B cell (primary cell): ENCODE measurements at regions not wholly inside any gene's neighbourhood (a gene's known extent, or its start where the extent isn't known, plus 50 kb on each side); places are given as distances from the start of the nearest gene placed in this dataset.

Experiments
- ATAC-seq: fragments of 200-7000 bp; cut with Tn5 transposase; one replicate; pipeline ENCODE4 v1.10.0; 2021; ENCODE audit warnings: low read depth, mild to moderate bottlenecking, moderate number of reproducible peaks, moderate library complexity
- CTCF ChIA-PET: fragments of 350-600 bp; sonication (Branson Sonifier 250); formaldehyde crosslinking; loops from one replicate; lab custom pipeline; 2021; ENCODE audit warnings: antibody characterized with exemption, inconsistent platforms; lab: Charles Lee
- POLR2A ChIA-PET: fragments of 350-600 bp; sonication (Branson Sonifier 250); formaldehyde crosslinking; loops from one replicate; lab custom pipeline; 2021; ENCODE audit warnings: antibody characterized with exemption; lab: Charles Lee
- DNase-seq: peaks from one replicate; pipeline ENCODE4 v3.0.0; 2013
- H2AFZ ChIP-seq: 2 replicates; pipeline ENCODE4 v1.6.1; 2012; ENCODE audit warnings: mild to moderate bottlenecking, low read depth, low read length; ENCODE audit not compliant: insufficient read depth, poor library complexity, severe bottlenecking
- H3K27ac ChIP-seq, 2 donors: 1 replicate in 1 of 2; 2 replicates in 1 of 2; pipeline ENCODE4 v1.5.1; 2012 to 2013; ENCODE audit warnings: low read length in 2 of 2, mild to moderate bottlenecking in 2 of 2, moderate library complexity in 1 of 2
- H3K27me3 ChIP-seq, 4 experiments: fragments of 200-600 bp in 1 of 4; sonication (generic) in 1 of 4; replicated peaks in 1 of 4; 1 replicate in 2 of 4; 2 replicates in 2 of 4; pipeline versions ENCODE4 v1.6.1 to v1.7.0; 2013 to 2016; ENCODE audit warnings: low read length in 3 of 4, mild to moderate bottlenecking in 2 of 4, mixed read lengths in 1 of 4, moderate library complexity in 1 of 4; ENCODE audit not compliant: insufficient read depth in 4 of 4, control insufficient read depth in 3 of 4; ENCODE audit errors: control extremely low read depth in 1 of 4
- H3K36me3 ChIP-seq, 2 experiments: replicated peaks in 1 of 2; 1 replicate in 1 of 2; 2 replicates in 1 of 2; pipeline versions ENCODE4 v1.6.1 to v1.7.1; 2013; ENCODE audit warnings: low read length in 1 of 2; ENCODE audit not compliant: insufficient read depth in 2 of 2, control insufficient read depth in 1 of 2; ENCODE audit errors: control extremely low read depth in 1 of 2, extremely low read depth in 1 of 2
- H3K4me1 ChIP-seq, 2 donors: fragments of 200-600 bp in 1 of 2; sonication (generic) in 1 of 2; 1 replicate in 1 of 2; 2 replicates in 1 of 2; pipeline versions ENCODE4 v1.5.1 to v1.6.1; 2013 to 2017; ENCODE audit warnings: low read length in 2 of 2; ENCODE audit not compliant: control insufficient read depth in 2 of 2, insufficient read depth in 2 of 2
- H3K4me2 ChIP-seq: replicated peaks from 2 replicates; pipeline ENCODE3; 2012; ENCODE audit warnings: mild to moderate bottlenecking, low read depth, low read length; ENCODE audit not compliant: poor library complexity, severe bottlenecking
- H3K4me3 ChIP-seq, 5 experiments: fragments of 200-600 bp in 1 of 5; sonication (generic) in 1 of 5; 1 replicate in 3 of 5; 2 replicates in 2 of 5; pipeline versions ENCODE4 v1.5.1 to v1.7.0; 2011 to 2016; ENCODE audit warnings: low read length in 4 of 5, mild to moderate bottlenecking in 4 of 5, low read depth in 2 of 5, control low read depth in 1 of 5, moderate library complexity in 1 of 5; ENCODE audit not compliant: insufficient read depth in 1 of 5; ENCODE audit errors: control extremely low read depth in 1 of 5, extremely low read depth in 1 of 5
- H3K79me2 ChIP-seq: fragments of 200-600 bp; sonication (generic); one replicate; pipeline ENCODE4 v1.6.0; 2016; ENCODE audit warnings: low read length; ENCODE audit not compliant: control insufficient read depth, insufficient read depth
- H3K9ac ChIP-seq: fragments of 200-600 bp; sonication (generic); 2 replicates; pipeline ENCODE4 v1.6.1; 2017; ENCODE audit warnings: mild to moderate bottlenecking, low read length, moderate library complexity
- H3K9me3 ChIP-seq, 3 donors: one replicate each; pipeline versions ENCODE4 v1.6.1 to v1.7.1; 2013; ENCODE audit warnings: low read length in 2 of 3; ENCODE audit not compliant: control insufficient read depth in 2 of 3, insufficient read depth in 1 of 3; ENCODE audit errors: control extremely low read depth in 1 of 3
- H4K20me1 ChIP-seq: 2 replicates; pipeline ENCODE4 v1.6.0; 2012; ENCODE audit warnings: mild to moderate bottlenecking, low read length; ENCODE audit not compliant: insufficient read depth, control insufficient read depth, poor library complexity, severe bottlenecking
- H3K27ac Mint-ChIP-seq: one replicate; pipeline ENCODE4 v1.8.0; 2021; ENCODE audit warnings: mixed read lengths
- H3K27me3 Mint-ChIP-seq: one replicate; pipeline ENCODE4 v1.8.0; 2021; ENCODE audit warnings: mixed read lengths
- H3K4me1 Mint-ChIP-seq: one replicate; pipeline ENCODE4 v1.8.0; 2021; ENCODE audit warnings: mixed read lengths
- H3K4me3 Mint-ChIP-seq: one replicate; pipeline ENCODE4 v1.8.0; 2021; ENCODE audit warnings: mixed read lengths
- H3K9me3 Mint-ChIP-seq: one replicate; pipeline ENCODE4 v1.8.0; 2022; ENCODE audit warnings: mixed read lengths; ENCODE audit not compliant: insufficient read depth
- CTCF ChIP-seq: fragments of 200-600 bp; IDR thresholded peaks from one replicate; pipeline ENCODE4 v1.8.0; 2022; ENCODE audit warnings: antibody characterized with exemption, mild to moderate bottlenecking
- EZH2 ChIP-seq: IDR thresholded peaks from 2 replicates; pipeline ENCODE4 v1.6.1; 2012; ENCODE audit warnings: borderline replicate concordance, low read depth, mild to moderate bottlenecking, moderate library complexity, low read length; ENCODE audit not compliant: insufficient read depth, poor library complexity, severe bottlenecking
- WGBS: methylation state at CpG from one replicate; pipeline ENCODE4 v1.1.5; 2013; ENCODE audit warnings: missing lambda C conversion rate; ENCODE audit not compliant: insufficient coverage; 5-methylcytosine and 5-hydroxymethylcytosine counted together
- intact Hi-C: fragments of 100-400 bp; cut with micrococcal nuclease; formaldehyde crosslinking; loops from one replicate; pipeline ENCODE4 v1.10.0; 2022

GRCh38 chr14:81682134-81682533 lies 148.5 kb upstream of the SEL1L start:
- intact Hi-C loops, result no loop called here
- H3K4me3 Mint-ChIP-seq, result no peak overlapping the region
- Histone ChIP-seq H3K79me2 (no peaks in the 10 kb centered on the region), H3K27ac (no peak overlapping the region), H3K4me3 (no peak overlapping the region), H3K9me3 (peaks cover 0 to 7% (median 0%) of the 10 kb centered on the region in 3 donors), H3K36me3 (no peaks in the 10 kb centered on the region), H3K27me3 (no peaks in the 10 kb centered on the region), H3K4me1 (no peaks in the 10 kb centered on the region), H3K9ac (no peak overlapping the region), H2AFZ (no peak overlapping the region), H3K4me2 (no peak overlapping the region), H4K20me1 (no peaks in the 10 kb centered on the region)
- DNase-seq (no peak), ATAC-seq (no peak)
- TF ChIP-seq EZH2, result no peak
- TF ChIP-seq CTCF, result no peak
- POLR2A ChIA-PET, result no interaction called here
- H3K27ac Mint-ChIP-seq, result no peak overlapping the region
- no CpG with 5 or more reads among the region's 1 CpG for WGBS
- peaks cover 4% of the 10 kb centered on the region for H3K9me3 Mint-ChIP-seq
- no peaks in the 10 kb centered on the region for H3K4me1 Mint-ChIP-seq
- CTCF ChIA-PET, result no interaction called here
- H3K27me3 Mint-ChIP-seq, result peaks cover 10% of the 10 kb centered on the region

- peaks cover 4% of the 10 kb centered on the region for H3K9me3 Mint-ChIP-seq
- Histone ChIP-seq H3K9ac (no peak overlapping the region), H3K27me3 (no peaks in the 10 kb centered on the region), H2AFZ (no peak overlapping the region), H3K4me1 (no peaks in the 10 kb centered on the region), H3K27ac (no peak overlapping the region), H3K79me2 (no peaks in the 10 kb centered on the region), H3K36me3 (no peaks in the 10 kb centered on the region), H3K4me2 (no peak overlapping the region), H3K4me3 (no peak overlapping the region), H4K20me1 (no peaks in the 10 kb centered on the region), H3K9me3 (peaks cover 0 to 9% (median 0%) of the 10 kb centered on the region in 3 donors)
- no peaks in the 10 kb centered on the region for H3K4me1 Mint-ChIP-seq
- intact Hi-C loops, result no loop called here
- no peak for TF ChIP-seq CTCF
- no peak for TF ChIP-seq EZH2
- 100% methylated on average over 1 of the region's 2 CpGs for WGBS
- H3K4me3 Mint-ChIP-seq, result no peak overlapping the region
- ChIA-PET CTCF (no interaction called here), POLR2A (no interaction called here)
- H3K27me3 Mint-ChIP-seq, result peaks cover 10% of the 10 kb centered on the region
- ATAC-seq (no peak), DNase-seq (no peak)
- no peak overlapping the region for H3K27ac Mint-ChIP-seq
These were observed 149.0 kb upstream of the SEL1L start for GRCh38 chr14:81682701-81683100.
